Ectodermal cell (in vitro differentiated cells): ENCODE measurements at regions not wholly inside any gene's neighbourhood (a gene's known extent, or its start where the extent isn't known, plus 50 kb on each side); places are given as distances from the start of the nearest gene placed in this dataset.

ENCODE experiments used
- H3K27ac ChIP-seq: 2 replicates; pipeline ENCODE4 v1.7.0; 2013; ENCODE audit warnings: mild to moderate bottlenecking, low read depth, low read length; ENCODE audit not compliant: insufficient read depth, poor library complexity, severe bottlenecking
- H3K27me3 ChIP-seq: 2 replicates; pipeline ENCODE4 v1.7.0; 2013; ENCODE audit warnings: mild to moderate bottlenecking, low read length; ENCODE audit not compliant: insufficient read depth, control insufficient read depth, poor library complexity, severe bottlenecking
- H3K36me3 ChIP-seq: one replicate; pipeline ENCODE4 v1.7.0; 2013; ENCODE audit warnings: low read length; ENCODE audit not compliant: control insufficient read depth, insufficient read depth
- H3K4me1 ChIP-seq: one replicate; pipeline ENCODE4 v1.7.0; 2013; ENCODE audit warnings: low read length; ENCODE audit not compliant: control insufficient read depth, insufficient read depth
- H3K4me3 ChIP-seq: 2 replicates; pipeline ENCODE4 v1.7.0; 2013; ENCODE audit warnings: low read depth, low read length, control low read depth; ENCODE audit not compliant: insufficient read depth
- H3K9me3 ChIP-seq: 2 replicates; pipeline ENCODE4 v1.7.0; 2013; ENCODE audit warnings: mild to moderate bottlenecking, low read length, moderate library complexity; ENCODE audit not compliant: control insufficient read depth
- WGBS, 2 experiments: methylation state at CpG; one replicate each; pipeline ENCODE4 v1.1.7; 2013; ENCODE audit warnings: missing lambda C conversion rate in 2 of 2; 5-methylcytosine and 5-hydroxymethylcytosine counted together

DNA sequence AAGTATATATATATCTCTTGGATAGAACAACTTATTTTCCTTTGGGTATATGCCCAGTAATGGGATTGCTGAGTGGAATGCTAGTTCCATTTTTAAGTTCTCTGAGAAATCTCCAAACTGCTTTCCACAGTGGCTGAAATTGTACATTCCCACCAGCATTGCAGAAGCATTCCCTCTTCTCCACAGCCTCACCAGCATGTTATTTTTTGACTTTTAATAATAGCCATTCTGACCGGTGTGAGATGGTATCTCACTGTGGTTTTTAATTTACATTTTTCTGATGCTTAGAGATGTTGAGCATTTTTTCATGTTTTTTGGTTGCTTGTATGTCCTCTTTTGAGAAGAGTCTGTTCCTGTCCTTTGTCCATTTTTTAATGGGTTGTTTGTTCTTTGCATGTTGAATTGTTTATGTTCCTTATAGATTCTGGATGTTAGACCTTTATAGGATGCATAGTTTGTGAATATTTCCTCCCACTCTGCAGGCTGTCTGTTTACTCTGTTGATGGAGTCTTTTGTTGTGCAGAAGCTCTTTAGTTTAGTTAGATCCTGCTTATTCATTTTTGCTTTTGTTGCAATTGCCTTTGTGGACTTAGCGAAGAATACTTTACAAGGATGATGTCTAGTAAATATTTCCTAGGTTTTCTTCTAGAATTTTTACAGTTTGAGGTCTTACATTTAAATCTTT is 82.7 kb upstream of the NR2F2 start:
- Histone ChIP-seq H3K4me1 (no peaks in the 10 kb centered on the region), H3K27me3 (no peaks in the 10 kb centered on the region), H3K27ac (no peak overlapping the region), H3K4me3 (no peak overlapping the region), H3K36me3 (no peaks in the 10 kb centered on the region), H3K9me3 (no peaks in the 10 kb centered on the region)
- 78 to 86% methylated on average over 1 to 2 of the region's 2 CpGs for WGBS, 2 experiments

DNA sequence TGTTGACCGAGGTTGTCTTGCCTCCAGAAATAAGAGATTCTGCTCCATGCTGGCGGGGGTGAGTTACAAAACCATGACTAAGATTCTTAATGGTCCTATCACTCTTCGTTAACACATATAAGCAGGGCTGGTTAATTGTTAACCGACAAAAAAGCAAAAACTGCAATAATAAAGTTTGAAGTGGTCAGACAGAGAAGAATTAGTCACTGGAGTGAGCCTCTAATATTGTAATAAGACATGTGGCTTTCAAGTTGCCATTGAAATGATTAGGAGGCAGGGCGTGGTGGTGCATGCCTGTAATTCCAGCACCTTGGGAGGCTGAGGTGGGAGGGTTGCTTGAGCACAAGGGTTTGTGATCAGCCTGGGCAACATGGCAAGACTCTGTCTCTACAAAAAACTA is 78.4 kb upstream of the NR2F2 start:
- Histone ChIP-seq H3K36me3 (no peaks in the 10 kb centered on the region), H3K4me3 (no peak overlapping the region), H3K27ac (no peak overlapping the region), H3K27me3 (no peaks in the 10 kb centered on the region), H3K4me1 (no peaks in the 10 kb centered on the region), H3K9me3 (no peaks in the 10 kb centered on the region)
- WGBS, 2 experiments: 95 to 96% methylated on average over 5 of the region's 5 CpGs

DNA sequence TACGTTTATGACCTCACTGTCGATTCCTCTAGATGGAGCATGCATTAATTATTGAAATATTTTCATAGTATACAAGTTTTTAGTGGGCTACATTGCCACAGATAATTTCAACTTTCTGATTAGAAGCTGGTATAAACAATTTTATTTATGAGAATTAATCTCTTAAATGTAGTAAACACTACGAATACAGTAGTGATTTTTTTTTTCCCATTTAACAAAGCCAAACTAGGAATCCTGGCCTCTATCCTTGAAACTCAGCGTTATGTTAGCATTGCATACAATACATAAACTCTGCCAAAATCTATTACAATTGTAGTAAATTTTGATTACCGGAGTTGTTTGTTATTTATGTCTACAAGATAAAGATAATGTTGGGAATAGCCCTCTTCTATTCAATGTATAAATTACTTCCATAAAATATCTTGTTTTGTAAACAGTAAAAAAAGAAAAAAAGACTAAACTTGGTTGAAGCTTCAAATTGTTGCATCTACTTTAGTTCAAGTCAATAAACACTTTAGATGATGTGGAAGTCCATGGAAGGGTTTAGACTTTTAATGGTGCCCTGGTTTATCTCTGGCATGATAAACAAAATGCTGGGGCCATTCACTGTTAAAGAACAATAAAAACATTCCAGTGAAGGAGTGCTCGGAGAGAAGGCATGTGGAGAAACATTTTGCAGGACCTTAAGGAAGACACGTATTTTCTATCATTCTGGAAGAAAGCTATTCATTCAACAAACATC is 77.3 kb upstream of the NR2F2 start:
- 61 to 75% methylated on average over 2 to 5 of the region's 7 CpGs for WGBS, 2 experiments

DNA sequence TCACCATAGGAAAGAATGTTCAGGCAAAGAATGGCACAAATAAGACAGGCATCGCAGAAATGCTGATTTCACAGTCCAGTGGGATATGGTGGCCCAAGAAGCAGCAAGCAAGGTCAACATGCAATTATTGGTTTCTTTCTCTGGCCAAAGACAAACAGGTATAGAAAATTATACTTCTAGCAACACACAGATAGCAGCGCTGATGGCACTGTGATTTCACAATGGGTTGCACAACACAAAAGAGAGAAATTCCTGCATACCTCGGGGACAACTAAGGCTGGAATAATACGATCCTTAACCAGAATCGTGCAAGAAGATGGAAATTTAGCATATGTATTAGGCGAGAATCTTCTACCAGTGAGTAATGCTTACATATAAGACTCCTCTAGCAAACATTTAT is 76.3 kb upstream of the NR2F2 start:
- WGBS, 2 experiments: 75 to 81% methylated on average over 6 of the region's 6 CpGs
- Histone ChIP-seq H3K9me3 (no peaks in the 10 kb centered on the region), H3K4me1 (no peaks in the 10 kb centered on the region), H3K4me3 (no peak overlapping the region), H3K27me3 (no peaks in the 10 kb centered on the region), H3K27ac (no peak overlapping the region), H3K36me3 (no peaks in the 10 kb centered on the region)

More for the DNA sequence above, 77.3 kb upstream of the NR2F2 start:
- Histone ChIP-seq H3K4me1 (no peaks in the 10 kb centered on the region), H3K4me3 (no peak overlapping the region), H3K27ac (no peak overlapping the region), H3K9me3 (no peaks in the 10 kb centered on the region), H3K36me3 (no peaks in the 10 kb centered on the region), H3K27me3 (no peaks in the 10 kb centered on the region)

DNA sequence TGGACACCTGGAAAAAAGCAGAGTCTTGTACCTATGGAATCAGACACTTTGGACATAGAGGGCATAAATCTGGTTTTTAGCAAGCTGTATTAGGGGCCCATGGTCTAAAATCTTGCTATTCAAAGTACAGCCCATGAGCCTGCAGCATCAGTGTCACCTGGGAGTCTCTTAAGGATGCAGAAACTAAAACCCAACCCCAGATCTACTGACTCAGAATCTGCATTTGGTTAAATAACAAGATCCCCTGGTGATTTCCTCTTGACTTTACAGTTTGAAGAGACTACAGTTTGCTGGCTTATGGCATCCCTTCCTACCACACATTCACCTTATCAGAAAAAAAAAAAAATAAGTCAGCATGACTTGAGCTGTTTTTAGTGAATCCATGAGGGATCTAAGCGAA is 74.9 kb upstream of the NR2F2 start:
- Histone ChIP-seq H3K27me3 (no peaks in the 10 kb centered on the region), H3K4me3 (no peak overlapping the region), H3K9me3 (no peaks in the 10 kb centered on the region), H3K4me1 (no peaks in the 10 kb centered on the region), H3K36me3 (no peaks in the 10 kb centered on the region), H3K27ac (no peak overlapping the region)
- WGBS, 2 experiments: 93 to 97% methylated on average over 1 of the region's 1 CpG

DNA sequence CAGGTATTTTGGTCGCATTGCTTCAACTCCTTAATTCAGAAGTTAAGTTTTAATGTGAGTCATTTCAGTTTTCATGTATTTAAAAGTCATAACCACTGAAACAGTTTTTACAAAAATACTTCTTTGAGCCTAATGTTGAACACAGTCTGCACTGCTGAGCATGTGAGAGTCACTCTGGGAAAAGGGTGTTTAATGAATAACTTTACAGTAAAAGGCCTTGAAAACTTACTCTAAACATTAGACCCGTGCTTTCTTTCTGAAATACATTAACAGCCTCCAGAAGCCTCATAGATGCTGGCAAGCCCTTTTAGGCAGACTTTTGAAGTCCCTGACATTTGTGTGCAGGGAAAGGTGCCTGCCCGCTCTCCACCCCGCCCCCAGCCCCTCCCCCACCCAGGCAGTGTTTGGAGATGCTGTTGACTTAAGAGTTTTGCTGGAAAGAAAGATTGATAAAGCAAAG is 68.9 kb upstream of the NR2F2 start:
- Histone ChIP-seq H3K4me3 (no peak overlapping the region), H3K4me1 (peaks cover 15% of the 10 kb centered on the region), H3K9me3 (no peaks in the 10 kb centered on the region), H3K27me3 (no peaks in the 10 kb centered on the region), H3K36me3 (no peaks in the 10 kb centered on the region), H3K27ac (no peak overlapping the region)
- WGBS, 2 experiments: 54 to 57% methylated on average over 3 to 4 of the region's 4 CpGs

DNA sequence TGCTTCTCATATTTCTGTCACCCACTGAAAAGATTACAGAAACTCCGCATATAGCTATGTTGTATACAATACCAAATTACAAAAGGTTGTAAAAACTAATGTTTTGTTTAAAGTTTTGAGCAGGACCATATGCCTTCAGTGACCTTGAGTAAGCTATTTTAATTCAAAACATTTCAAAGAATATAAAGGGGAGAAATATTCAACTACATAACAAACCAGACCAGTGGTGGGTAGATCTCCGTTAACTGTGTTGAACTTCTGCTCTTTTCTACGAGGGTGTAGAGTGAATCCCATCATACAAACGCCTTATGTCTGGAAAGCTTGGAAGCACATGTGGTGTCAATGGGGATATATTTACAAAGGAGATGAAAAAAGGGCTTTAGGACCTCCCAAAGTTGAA is 68.4 kb upstream of the NR2F2 start:
- H3K36me3 ChIP-seq: no peaks in the 10 kb centered on the region
- H3K4me3 ChIP-seq: no peak overlapping the region
- H3K4me1 ChIP-seq: peaks cover 15% of the 10 kb centered on the region
- 83 to 93% methylated on average over 3 of the region's 4 CpGs for WGBS, 2 experiments
- H3K27ac ChIP-seq: no peak overlapping the region
- H3K27me3 ChIP-seq: no peaks in the 10 kb centered on the region
- H3K9me3 ChIP-seq: no peaks in the 10 kb centered on the region

DNA sequence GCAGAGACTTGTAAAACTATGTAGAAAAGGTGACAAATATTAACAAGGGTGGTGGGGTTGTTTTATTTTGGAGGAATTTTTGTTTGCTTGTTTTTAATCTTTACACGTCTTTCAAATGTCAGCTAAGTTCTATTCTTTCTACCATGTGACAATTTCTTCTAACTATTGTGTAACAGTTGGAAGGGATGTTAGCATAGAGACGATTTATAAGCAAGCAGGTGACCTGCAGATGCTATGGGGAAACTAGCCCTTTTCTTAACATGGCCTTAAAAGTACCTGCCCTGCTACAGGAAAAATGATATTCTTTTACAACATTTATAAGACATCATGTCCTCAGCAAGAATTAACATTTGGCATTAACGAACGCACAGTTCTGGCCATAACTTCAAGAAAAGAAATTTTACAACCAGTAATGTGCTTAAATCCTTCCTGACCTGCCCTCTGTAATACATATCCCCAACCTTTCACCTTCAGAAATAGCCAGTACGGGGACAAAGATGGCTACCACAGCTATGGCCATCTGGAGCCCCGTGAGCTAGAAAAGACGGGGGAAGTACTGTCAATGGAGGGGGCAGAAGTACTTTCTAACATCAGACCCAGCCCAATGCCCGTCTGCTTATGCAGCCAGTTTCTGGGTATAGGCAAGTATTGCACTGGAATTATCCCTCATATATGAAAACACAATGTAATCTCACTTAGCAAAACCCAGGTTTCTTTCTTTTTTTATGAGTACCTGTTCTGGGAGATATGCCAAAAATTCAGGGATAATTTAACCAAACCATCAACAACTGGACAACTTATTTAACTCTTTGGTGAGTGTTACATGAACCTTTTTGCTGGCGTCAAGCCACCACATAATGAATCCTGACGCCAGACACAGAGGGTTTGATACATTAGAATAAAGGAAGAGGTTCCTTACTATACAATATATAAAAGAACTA is 67.7 kb upstream of the NR2F2 start:
- no peaks in the 10 kb centered on the region for H3K27me3 ChIP-seq
- peaks cover 15% of the 10 kb centered on the region for H3K4me1 ChIP-seq
- H3K4me3 ChIP-seq: no peak overlapping the region
- no peak overlapping the region for H3K27ac ChIP-seq
- H3K9me3 ChIP-seq: no peaks in the 10 kb centered on the region
- WGBS, 2 experiments: 94 to 95% methylated on average over 7 to 8 of the region's 10 CpGs
- no peaks in the 10 kb centered on the region for H3K36me3 ChIP-seq

DNA sequence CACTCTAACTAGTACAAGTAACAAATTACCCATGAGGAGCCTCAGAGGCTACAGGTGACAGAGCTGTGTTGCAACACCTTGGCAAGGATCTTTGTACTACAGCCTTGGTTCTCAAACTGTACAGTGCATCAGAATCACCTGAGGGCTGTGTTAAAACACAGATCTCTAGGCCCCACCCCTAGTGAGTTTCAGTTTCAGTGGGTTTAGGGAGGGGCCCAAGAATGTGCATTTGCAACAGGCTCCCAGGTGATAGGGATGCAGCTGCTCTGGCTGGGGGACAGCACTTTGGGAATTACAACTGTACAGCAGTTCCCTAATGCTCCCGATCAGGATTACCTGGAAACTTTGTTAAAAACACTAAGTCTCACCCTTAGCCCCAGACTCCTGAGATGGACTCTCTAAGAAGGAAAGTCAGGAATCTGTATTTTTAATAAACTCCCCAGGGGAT is 66.1 kb upstream of the NR2F2 start:
- Histone ChIP-seq H3K4me1 (peaks cover 15% of the 10 kb centered on the region), H3K27me3 (no peaks in the 10 kb centered on the region), H3K4me3 (no peak overlapping the region), H3K9me3 (no peaks in the 10 kb centered on the region), H3K27ac (no peak overlapping the region), H3K36me3 (no peaks in the 10 kb centered on the region)
- 100% methylated on average over 1 of the region's 1 CpG for WGBS, 2 experiments
